ENCODE measurements at regions not wholly inside any gene's neighbourhood (a gene's known extent, or its start where the extent isn't known, plus 50 kb on each side); places are given as distances from the start of the nearest gene placed in this dataset.

DNA sequence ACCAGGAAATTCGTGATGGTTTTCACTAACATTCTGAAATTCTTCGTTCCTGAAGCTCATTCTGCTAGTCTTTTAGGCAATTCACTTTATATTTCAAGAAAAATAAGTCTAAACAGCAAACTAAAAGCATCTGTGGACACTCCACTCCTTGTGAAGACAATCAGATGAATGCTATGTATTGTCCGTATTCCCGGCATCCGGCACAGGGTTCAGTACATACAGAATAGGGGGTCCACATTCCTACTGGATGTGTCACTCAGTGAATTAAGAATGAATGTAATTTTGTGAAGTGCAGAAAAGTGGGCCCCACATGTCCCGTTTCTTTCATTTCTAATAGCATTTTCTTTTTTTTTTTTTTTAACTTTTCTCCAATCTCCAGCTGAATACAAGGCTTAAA is 241.3 kb downstream of the GRIN2B start:
- TF ChIP-seq, protein P1, sequence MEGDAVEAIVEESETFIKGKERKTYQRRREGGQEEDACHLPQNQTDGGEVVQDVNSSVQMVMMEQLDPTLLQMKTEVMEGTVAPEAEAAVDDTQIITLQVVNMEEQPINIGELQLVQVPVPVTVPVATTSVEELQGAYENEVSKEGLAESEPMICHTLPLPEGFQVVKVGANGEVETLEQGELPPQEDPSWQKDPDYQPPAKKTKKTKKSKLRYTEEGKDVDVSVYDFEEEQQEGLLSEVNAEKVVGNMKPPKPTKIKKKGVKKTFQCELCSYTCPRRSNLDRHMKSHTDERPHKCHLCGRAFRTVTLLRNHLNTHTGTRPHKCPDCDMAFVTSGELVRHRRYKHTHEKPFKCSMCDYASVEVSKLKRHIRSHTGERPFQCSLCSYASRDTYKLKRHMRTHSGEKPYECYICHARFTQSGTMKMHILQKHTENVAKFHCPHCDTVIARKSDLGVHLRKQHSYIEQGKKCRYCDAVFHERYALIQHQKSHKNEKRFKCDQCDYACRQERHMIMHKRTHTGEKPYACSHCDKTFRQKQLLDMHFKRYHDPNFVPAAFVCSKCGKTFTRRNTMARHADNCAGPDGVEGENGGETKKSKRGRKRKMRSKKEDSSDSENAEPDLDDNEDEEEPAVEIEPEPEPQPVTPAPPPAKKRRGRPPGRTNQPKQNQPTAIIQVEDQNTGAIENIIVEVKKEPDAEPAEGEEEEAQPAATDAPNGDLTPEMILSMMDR (IDR thresholded peaks at IDR 0.05): no peak
- intact Hi-C loops (cut with DNase I): no loop called here
- no peak for DNase-seq

DNA sequence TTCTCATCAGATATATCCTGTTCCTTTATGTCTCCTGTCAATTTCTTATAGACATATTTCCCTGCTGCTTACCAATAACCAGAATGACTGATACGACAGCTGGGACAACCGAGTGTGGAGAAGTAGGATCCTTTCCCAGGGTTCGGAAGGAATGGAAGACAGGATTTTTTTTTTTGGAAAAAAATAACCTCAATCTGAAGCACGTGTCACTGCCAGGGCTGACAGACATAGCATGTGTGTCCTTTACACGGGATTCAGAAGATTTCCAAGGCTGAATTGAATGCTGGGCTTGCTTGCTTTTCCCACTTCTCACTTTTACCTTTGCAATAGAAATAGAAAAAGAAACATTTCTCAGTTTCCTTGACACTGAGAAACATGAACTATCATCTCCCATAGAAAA is 245.7 kb downstream of the GRIN2B start:
- no peaks in the 10 kb centered on the region for H3K36me3 ChIP-seq
- no peaks in the 10 kb centered on the region for H3K4me1 ChIP-seq
- no peak overlapping the region for H3K4me3 ChIP-seq
- ATAC-seq: no peak
- no peak for DNase-seq
- intact Hi-C loops (cut with DNase I): no loop called here
- H3K9me3 ChIP-seq: no peaks in the 10 kb centered on the region
- TF ChIP-seq, protein P1 (IDR thresholded peaks at IDR 0.05): no peak
- H3K27me3 ChIP-seq: no peaks in the 10 kb centered on the region
- H3K27ac ChIP-seq: no peak overlapping the region

More for the DNA sequence above, 241.3 kb downstream of the GRIN2B start:
- Histone ChIP-seq H3K9me3 (no peaks in the 10 kb centered on the region), H3K27ac (no peak overlapping the region), H3K27me3 (no peaks in the 10 kb centered on the region), H3K36me3 (no peaks in the 10 kb centered on the region), H3K4me1 (no peaks in the 10 kb centered on the region), H3K4me3 (no peak overlapping the region)
- ATAC-seq: no peak

DNA sequence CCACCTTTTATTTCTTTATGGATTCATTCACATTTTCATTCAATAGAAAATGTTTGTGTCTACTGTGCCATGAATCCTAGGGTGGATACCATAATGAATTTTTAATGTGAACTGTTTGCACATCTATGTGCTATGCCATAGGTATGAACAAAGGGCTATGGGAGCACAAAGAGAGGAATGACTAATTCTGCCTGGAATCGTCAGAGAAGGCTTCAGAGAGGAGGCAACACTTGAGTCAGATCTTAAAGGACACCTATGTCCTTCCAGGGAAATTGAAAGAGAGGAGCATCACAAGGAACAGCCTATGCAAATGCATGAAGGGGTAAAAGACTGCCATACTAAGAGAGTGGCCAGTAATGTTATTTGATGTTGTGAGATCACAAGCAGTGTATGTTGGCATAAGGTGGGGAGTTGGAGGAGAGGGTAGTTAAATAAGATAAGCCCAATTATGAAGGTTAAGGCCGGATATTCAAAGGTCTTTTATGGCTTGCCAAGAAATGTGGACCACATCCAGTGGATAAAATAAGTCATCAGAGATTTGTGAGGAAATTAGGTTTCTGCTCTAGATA is 246.7 kb downstream of the GRIN2B start:
- TF ChIP-seq, protein P1 (IDR thresholded peaks at IDR 0.05): no peak
- H3K9me3 ChIP-seq: no peaks in the 10 kb centered on the region
- ATAC-seq (no peak), DNase-seq (no peak)
- no peaks in the 10 kb centered on the region for H3K27me3 ChIP-seq
- no peaks in the 10 kb centered on the region for H3K36me3 ChIP-seq
- H3K27ac ChIP-seq: no peak overlapping the region
- no peaks in the 10 kb centered on the region for H3K4me1 ChIP-seq
- H3K4me3 ChIP-seq: no peak overlapping the region
- intact Hi-C loops (cut with DNase I): no loop called here

DNA sequence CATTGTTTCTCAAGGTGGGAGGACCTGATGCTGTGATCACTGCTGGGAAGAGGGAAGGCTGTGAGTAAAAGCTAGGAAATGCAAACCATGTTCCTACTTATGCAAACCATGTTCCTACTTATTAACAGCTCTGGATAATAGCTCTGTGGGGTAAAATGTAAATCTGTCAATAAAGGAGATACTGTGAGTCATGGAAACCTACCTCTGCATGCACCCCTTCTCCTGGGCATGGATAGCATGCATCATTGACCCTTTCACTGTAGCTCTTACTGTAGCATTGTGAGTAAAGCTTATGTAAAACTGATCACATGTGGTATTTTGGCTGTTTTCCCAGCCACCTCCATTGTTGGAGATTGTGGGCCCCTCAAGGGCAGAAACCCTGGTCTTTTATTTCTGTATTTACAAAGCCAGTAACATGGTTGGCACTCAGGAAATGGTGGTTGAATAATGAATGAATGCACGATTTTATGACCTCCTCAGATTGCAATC is 253.7 kb downstream of the GRIN2B start:
- Histone ChIP-seq H3K4me1 (no peaks in the 10 kb centered on the region), H3K27ac (no peak overlapping the region), H3K9me3 (no peaks in the 10 kb centered on the region), H3K4me3 (no peak overlapping the region), H3K27me3 (peaks cover 0 to 7% of the 10 kb centered on the region in 2 donors), H3K36me3 (no peaks in the 10 kb centered on the region)
- intact Hi-C loops (cut with DNase I): no loop called here
- TF ChIP-seq, protein P1 (IDR thresholded peaks at IDR 0.05): no peak
- ATAC-seq (no peak), DNase-seq (no peak)

DNA sequence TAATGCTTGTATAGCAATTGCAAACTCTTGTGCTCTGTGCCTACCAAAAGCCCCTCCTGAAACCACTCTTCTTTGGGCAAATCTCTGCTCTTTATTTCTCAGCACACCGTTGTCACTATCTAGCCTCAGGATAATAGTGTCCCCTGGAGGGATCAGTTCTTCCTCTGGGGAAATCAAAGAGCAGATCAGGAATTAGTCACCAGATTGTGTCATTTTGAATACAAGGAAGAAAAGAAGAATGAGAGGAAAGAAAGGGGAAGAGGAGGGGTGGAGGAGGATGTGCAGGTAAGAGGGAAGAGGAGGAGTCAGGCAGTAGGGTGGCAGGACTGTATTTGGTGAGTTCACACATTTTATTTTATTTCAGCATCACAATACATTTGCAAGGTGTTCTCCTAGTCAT is 256.4 kb downstream of the GRIN2B start:
- peaks cover 0 to 7% of the 10 kb centered on the region in 2 donors for H3K27me3 ChIP-seq
- H3K27ac ChIP-seq: no peak overlapping the region
- ATAC-seq (no peak), DNase-seq (no peak)
- intact Hi-C loops (cut with DNase I): no loop called here
- no peaks in the 10 kb centered on the region for H3K9me3 ChIP-seq
- no peaks in the 10 kb centered on the region for H3K36me3 ChIP-seq
- no peak overlapping the region for H3K4me3 ChIP-seq
- no peaks in the 10 kb centered on the region for H3K4me1 ChIP-seq
- TF ChIP-seq, protein P1 (IDR thresholded peaks at IDR 0.05): no peak
